Adrenal gland (tissue), 5 donors: ENCODE measurements at regions not wholly inside any gene's neighbourhood (a gene's known extent, or its start where the extent isn't known, plus 50 kb on each side); places are given as distances from the start of the nearest gene placed in this dataset.

Experiments used
- CTCF ChIP-seq, 6 experiments: fragments of 450-650 bp in 4 of 6; fragments of 200-600 bp in 2 of 6; sonication (generic) in 1 of 6; IDR thresholded peaks; 1 replicate in 5 of 6; 2 replicates in 1 of 6; pipeline versions ENCODE4 v1.5.1 to v1.8.0; 2016 to 2021; ENCODE audit warnings: antibody characterized with exemption in 6 of 6, mild to moderate bottlenecking in 2 of 6, moderate library complexity in 1 of 6
- POLR2A ChIP-seq, 2 donors: fragments of 450-650 bp; IDR thresholded peaks; one replicate each; pipeline ENCODE4 v1.6.1; 2017; ENCODE audit warnings: antibody characterized with exemption in 2 of 2, mild to moderate bottlenecking in 2 of 2, moderate library complexity in 1 of 2
- donor health status: DM: no; HTN: no; CAD: no.

- no peak for TF ChIP-seq CTCF (IDR thresholded peaks at IDR 0.05)
- TF ChIP-seq POLR2A (IDR thresholded peaks at IDR 0.05): no peak
These were observed 167.6 kb upstream of the FN1 start for GRCh38 chr2:215603440-215603839.
